ENCODE measurements at regions not wholly inside any gene's neighbourhood (a gene's known extent, or its start where the extent isn't known, plus 50 kb on each side); places are given as distances from the start of the nearest gene placed in this dataset.

DNA sequence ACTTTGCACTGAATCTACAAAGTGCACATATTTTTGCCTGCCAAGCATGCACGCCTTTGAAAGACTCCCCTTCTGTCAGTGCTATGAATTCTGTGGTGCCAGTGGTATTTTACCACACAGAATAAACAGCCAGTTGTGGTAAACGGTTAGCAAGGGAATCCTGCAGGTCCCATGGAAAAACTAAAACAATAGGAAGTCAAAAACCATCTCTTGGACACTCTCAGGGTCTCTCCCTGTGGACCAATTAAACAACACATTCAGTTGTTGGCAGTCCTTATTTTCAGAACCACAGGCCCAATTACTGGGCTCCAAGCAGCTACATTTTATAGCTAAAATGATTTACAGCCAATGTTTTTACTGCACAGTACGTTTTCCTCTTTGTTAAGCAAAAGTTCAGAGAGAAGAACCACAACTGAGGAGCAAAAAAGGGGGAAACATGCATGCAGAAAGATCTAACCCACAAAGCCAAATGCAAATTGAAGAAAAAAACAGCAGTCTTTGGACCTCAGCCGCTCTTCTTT, 116.9 kb downstream of the KCTD12 start:
- Histone ChIP-seq H3K27ac (ENCODE audit: low read depth in 1 of 2, low read length in 2 of 2) (no peak overlapping the region), H3K9ac (ENCODE audit: low read depth in 1 of 2, low read length in 2 of 2) (no peak overlapping the region), H3K4me3 (ENCODE audit: low read depth in 1 of 3, low read length in 3 of 3) (no peak overlapping the region), H3K4me1 (ENCODE audit: control insufficient read depth in 4 of 4, insufficient read depth in 4 of 4, low read length in 3 of 4) (no peaks in the 10 kb centered on the region), H3K27me3 (ENCODE audit: control insufficient read depth in 4 of 4, insufficient read depth in 4 of 4, low read length in 3 of 4) (no peaks in the 10 kb centered on the region), H3K36me3 (ENCODE audit: control insufficient read depth in 4 of 4, insufficient read depth in 3 of 4, low read depth in 1 of 4, low read length in 3 of 4) (no peaks in the 10 kb centered on the region), H3K9me3 (ENCODE audit: control insufficient read depth in 4 of 4, low read length in 3 of 4) (no peaks in the 10 kb centered on the region)
- DNase-seq (ENCODE audit: low spot score) = no peak
- WGBS = 48% methylated on average over 4 of the region's 4 CpGs
- no peak for TF ChIP-seq HNF4G (IDR thresholded peaks at IDR 0.05)

DNA sequence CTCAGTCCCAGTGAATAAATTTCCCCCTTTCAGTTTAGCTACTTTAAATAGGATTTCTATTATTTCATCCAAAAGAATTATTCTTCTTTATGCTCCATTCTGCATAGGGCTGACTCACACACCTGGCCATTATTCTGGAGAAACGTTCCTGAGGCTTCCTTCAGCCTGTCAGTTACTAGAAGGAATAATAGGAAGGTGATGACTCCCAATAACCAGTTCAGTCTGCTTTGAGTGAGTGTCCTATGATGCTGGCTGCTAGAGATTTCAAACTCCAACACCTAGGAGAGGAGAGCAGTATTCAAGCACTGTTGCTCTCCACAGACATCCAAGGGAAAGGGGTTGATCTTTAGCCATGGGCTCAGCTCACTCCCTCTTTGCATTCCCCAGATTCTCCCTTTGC, 117.8 kb downstream of the KCTD12 start:
- Histone ChIP-seq H3K9ac (ENCODE audit: low read depth in 1 of 2, low read length in 2 of 2) (no peak overlapping the region), H3K27me3 (ENCODE audit: control insufficient read depth in 4 of 4, insufficient read depth in 4 of 4, low read length in 3 of 4) (no peaks in the 10 kb centered on the region), H3K36me3 (ENCODE audit: control insufficient read depth in 4 of 4, insufficient read depth in 3 of 4, low read depth in 1 of 4, low read length in 3 of 4) (no peaks in the 10 kb centered on the region), H3K9me3 (ENCODE audit: control insufficient read depth in 4 of 4, low read length in 3 of 4) (no peaks in the 10 kb centered on the region), H3K27ac (ENCODE audit: low read depth in 1 of 2, low read length in 2 of 2) (no peak overlapping the region), H3K4me1 (ENCODE audit: control insufficient read depth in 4 of 4, insufficient read depth in 4 of 4, low read length in 3 of 4) (no peaks in the 10 kb centered on the region), H3K4me3 (ENCODE audit: low read depth in 1 of 3, low read length in 3 of 3) (no peak overlapping the region)
- no peak for TF ChIP-seq FOXA1 (IDR thresholded peaks at IDR 0.05)
- TF ChIP-seq CTCF (IDR thresholded peaks at IDR 0.05; ENCODE audit: low read depth, low read length, missing input control) = no peak
- TF ChIP-seq TAF1 (conservative IDR thresholded peaks at IDR 0.05) = no peak
- no peak for TF ChIP-seq EGR1 (IDR thresholded peaks at IDR 0.05; ENCODE audit: low read depth in 2 of 2)
- no peak for TF ChIP-seq ATF3 (IDR thresholded peaks at IDR 0.05)
- TF ChIP-seq, protein P1, sequence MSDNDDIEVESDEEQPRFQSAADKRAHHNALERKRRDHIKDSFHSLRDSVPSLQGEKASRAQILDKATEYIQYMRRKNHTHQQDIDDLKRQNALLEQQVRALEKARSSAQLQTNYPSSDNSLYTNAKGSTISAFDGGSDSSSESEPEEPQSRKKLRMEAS (IDR thresholded peaks at IDR 0.05) = no peak
- no peak for TF ChIP-seq GABPA (IDR thresholded peaks at IDR 0.05 in 1 of 2, conservative IDR thresholded peaks at IDR 0.05 in 1 of 2)
- TF ChIP-seq YY1 (IDR thresholded peaks at IDR 0.05) = no peak
- no peak for TF ChIP-seq RAD21 (IDR thresholded peaks at IDR 0.05)
- no peak for TF ChIP-seq HNF4G (IDR thresholded peaks at IDR 0.05)
- TF ChIP-seq REST (IDR thresholded peaks at IDR 0.05) = no peak
- no peak for TF ChIP-seq JUND (IDR thresholded peaks at IDR 0.05)
- no peak for TF ChIP-seq RXRA (IDR thresholded peaks at IDR 0.05)
- TF ChIP-seq NR2F2 (IDR thresholded peaks at IDR 0.05) = no peak
- TF ChIP-seq HNF4A (conservative IDR thresholded peaks at IDR 0.05) = no peak
- DNase-seq (ENCODE audit: low spot score) = no peak
- WGBS = 48% methylated on average over 1 of the region's 1 CpG

All from liver (tissue), 8 donors.